DND-41 (cell line): ENCODE measurements at regions not wholly inside any gene's neighbourhood (a gene's known extent, or its start where the extent isn't known, plus 50 kb on each side); places are given as distances from the start of the nearest gene placed in this dataset.
A peak's percentile ranks its signal among the peaks of the same experiment; 100 is the strongest.

Experiments used
- ATAC-seq: fragments of 200-7000 bp; cut with Tn5 transposase; 3 replicates; pipeline ENCODE4 v1.9.1; 2021; ENCODE audit warnings: low read depth; ENCODE audit not compliant: insufficient read depth
- DNase-seq: peaks from one replicate; pipeline ENCODE4 v3.0.0-alpha.2; 2020
- H2AFZ ChIP-seq: 2 replicates; pipeline ENCODE4 v1.6.0; 2012; ENCODE audit warnings: low read depth, low read length
- H3K27ac ChIP-seq: 2 replicates; pipeline ENCODE4 v1.5.1; 2012; ENCODE audit warnings: low read length, inconsistent platforms
- H3K27me3 ChIP-seq: fragments of 200-600 bp; sonication (generic); 2 replicates; pipeline ENCODE4 v1.6.0; 2012; ENCODE audit warnings: low read length, mild to moderate bottlenecking, inconsistent platforms; ENCODE audit not compliant: insufficient read depth, poor library complexity
- H3K36me3 ChIP-seq: 2 replicates; pipeline ENCODE4 v1.5.1; 2012; ENCODE audit warnings: low read length, inconsistent platforms; ENCODE audit not compliant: insufficient read depth
- H3K4me1 ChIP-seq: 2 replicates; pipeline ENCODE4 v1.5.1; 2012; ENCODE audit warnings: mild to moderate bottlenecking, low read length; ENCODE audit not compliant: insufficient read depth
- H3K4me2 ChIP-seq: 2 replicates; pipeline ENCODE4 v1.6.0; 2012; ENCODE audit warnings: mild to moderate bottlenecking, moderate library complexity, low read length, inconsistent platforms; ENCODE audit not compliant: insufficient read depth
- H3K4me3 ChIP-seq, 2 experiments: fragments of 200-600 bp in 1 of 2; shearing (Covaris generic) in 1 of 2; 2 replicates each; pipeline ENCODE4 v1.5.1; 2012 to 2016; ENCODE audit warnings: inconsistent platforms in 2 of 2, low read length in 2 of 2, mild to moderate bottlenecking in 2 of 2, low read depth in 1 of 2, moderate library complexity in 1 of 2
- H3K79me2 ChIP-seq: 2 replicates; pipeline ENCODE4 v1.6.0; 2012; ENCODE audit warnings: low read length, inconsistent platforms; ENCODE audit not compliant: insufficient read depth
- H3K9ac ChIP-seq: 2 replicates; pipeline ENCODE4 v1.6.0; 2012; ENCODE audit warnings: low read depth, mild to moderate bottlenecking, inconsistent platforms, low read length, moderate library complexity
- H3K9me3 ChIP-seq: 2 replicates; pipeline ENCODE4 v1.5.1; 2012; ENCODE audit warnings: low read length, moderate library complexity, mild to moderate bottlenecking, inconsistent platforms; ENCODE audit not compliant: insufficient read depth, severe bottlenecking
- H4K20me1 ChIP-seq: 2 replicates; pipeline ENCODE4 v1.6.0; 2012; ENCODE audit warnings: low read length; ENCODE audit not compliant: insufficient read depth
- CTCF ChIP-seq: IDR thresholded peaks from 2 replicates; pipeline ENCODE4 v1.5.1; 2012; ENCODE audit warnings: borderline replicate concordance, low read length, moderate library complexity, mild to moderate bottlenecking; ENCODE audit not compliant: poor library complexity, severe bottlenecking; ENCODE audit errors: extremely low read depth
- EZH2 ChIP-seq: IDR thresholded peaks from 3 replicates; pipeline ENCODE4 v1.6.1; 2012; ENCODE audit warnings: borderline replicate concordance, low read depth, mild to moderate bottlenecking, moderate library complexity, low read length, inconsistent platforms; ENCODE audit not compliant: severe bottlenecking

- H3K4me1 ChIP-seq: no peaks in the 10 kb centered on the region
- no peak overlapping the region for H3K4me3 ChIP-seq
- H3K36me3 ChIP-seq: no peaks in the 10 kb centered on the region
- H3K27me3 ChIP-seq: no peaks in the 10 kb centered on the region
- DNase-seq (no peak), ATAC-seq (no peak)
- no peaks in the 10 kb centered on the region for H3K79me2 ChIP-seq
- no peak overlapping the region for H3K27ac ChIP-seq
- H4K20me1 ChIP-seq: no peaks in the 10 kb centered on the region
- H2AFZ ChIP-seq: no peak overlapping the region
- H3K9me3 ChIP-seq: peaks cover 17% of the 10 kb centered on the region
- TF ChIP-seq EZH2: no peak
- H3K4me2 ChIP-seq: no peak overlapping the region
- no peak overlapping the region for H3K9ac ChIP-seq
Observed at GRCh38 chr22:34333285-34333684, 413.0 kb upstream of the LARGE1 start.

- Histone ChIP-seq H4K20me1 (no peaks in the 10 kb centered on the region), H3K79me2 (no peaks in the 10 kb centered on the region), H2AFZ (no peak overlapping the region), H3K4me3 (no peak overlapping the region), H3K27ac (no peak overlapping the region), H3K27me3 (no peaks in the 10 kb centered on the region), H3K36me3 (no peaks in the 10 kb centered on the region), H3K4me2 (no peak overlapping the region), H3K4me1 (no peaks in the 10 kb centered on the region), H3K9ac (no peak overlapping the region), H3K9me3 (peaks cover 17% of the 10 kb centered on the region)
- DNase-seq: peak; percentile 12
- TF ChIP-seq EZH2 (no peak), CTCF (no peak)
- ATAC-seq: no peak
Observed at GRCh38 chr22:34334893-34335292, 414.6 kb upstream of the LARGE1 start.

- Histone ChIP-seq H2AFZ (no peak overlapping the region), H3K36me3 (no peaks in the 10 kb centered on the region), H4K20me1 (no peaks in the 10 kb centered on the region), H3K27ac (no peak overlapping the region), H3K79me2 (no peaks in the 10 kb centered on the region), H3K9ac (no peak overlapping the region), H3K9me3 (no peaks in the 10 kb centered on the region), H3K4me2 (no peak overlapping the region), H3K4me3 (no peak overlapping the region), H3K4me1 (no peaks in the 10 kb centered on the region), H3K27me3 (no peaks in the 10 kb centered on the region)
- DNase-seq: no peak
- TF ChIP-seq CTCF: no peak
- no peak for TF ChIP-seq EZH2
- no peak for ATAC-seq
Observed at GRCh38 chr22:34344702-34345101, 424.4 kb upstream of the LARGE1 start.

- no peak overlapping the region for H2AFZ ChIP-seq
- no peak overlapping the region for H3K9ac ChIP-seq
- no peaks in the 10 kb centered on the region for H3K79me2 ChIP-seq
- no peak overlapping the region for H3K4me3 ChIP-seq
- H3K27ac ChIP-seq: no peak overlapping the region
- no peaks in the 10 kb centered on the region for H3K9me3 ChIP-seq
- no peak for DNase-seq
- TF ChIP-seq EZH2 (no peak), CTCF (no peak)
- no peaks in the 10 kb centered on the region for H3K27me3 ChIP-seq
- H4K20me1 ChIP-seq: no peaks in the 10 kb centered on the region
- no peak for ATAC-seq
- H3K36me3 ChIP-seq: no peaks in the 10 kb centered on the region
- H3K4me2 ChIP-seq: no peak overlapping the region
- no peaks in the 10 kb centered on the region for H3K4me1 ChIP-seq
Observed at GRCh38 chr22:34354071-34354817, 434.0 kb upstream of the LARGE1 start.
